ENCODE measurements at regions not wholly inside any gene's neighbourhood (a gene's known extent, or its start where the extent isn't known, plus 50 kb on each side); places are given as distances from the start of the nearest gene placed in this dataset.
"Not testable (repeated sequence)": the region's sequence is repeated elsewhere in the genome, so short reads cannot be mapped to it uniquely, and the experiment has no call there.

DNA sequence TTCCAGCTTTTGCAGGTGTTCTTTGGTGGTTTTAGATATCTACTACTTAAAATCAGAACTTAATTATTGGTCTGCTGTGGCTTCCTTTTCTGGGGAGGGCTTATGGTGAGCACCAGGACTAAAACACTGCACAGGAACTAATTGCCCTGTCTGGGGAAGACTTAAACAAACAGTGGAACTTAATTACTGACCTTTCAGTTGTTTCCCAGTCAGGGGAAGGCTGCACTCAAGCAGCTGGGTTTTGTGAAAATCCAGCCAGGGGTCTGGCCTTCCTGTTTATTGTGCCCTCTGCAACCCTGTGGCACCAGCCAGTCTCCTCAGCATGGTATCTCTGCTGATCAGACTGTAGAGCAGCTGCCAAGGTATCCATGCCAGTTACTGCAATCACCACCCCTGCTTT, 398.2 kb downstream of the ADCYAP1 start:
- DNase-seq: no peak

DNA sequence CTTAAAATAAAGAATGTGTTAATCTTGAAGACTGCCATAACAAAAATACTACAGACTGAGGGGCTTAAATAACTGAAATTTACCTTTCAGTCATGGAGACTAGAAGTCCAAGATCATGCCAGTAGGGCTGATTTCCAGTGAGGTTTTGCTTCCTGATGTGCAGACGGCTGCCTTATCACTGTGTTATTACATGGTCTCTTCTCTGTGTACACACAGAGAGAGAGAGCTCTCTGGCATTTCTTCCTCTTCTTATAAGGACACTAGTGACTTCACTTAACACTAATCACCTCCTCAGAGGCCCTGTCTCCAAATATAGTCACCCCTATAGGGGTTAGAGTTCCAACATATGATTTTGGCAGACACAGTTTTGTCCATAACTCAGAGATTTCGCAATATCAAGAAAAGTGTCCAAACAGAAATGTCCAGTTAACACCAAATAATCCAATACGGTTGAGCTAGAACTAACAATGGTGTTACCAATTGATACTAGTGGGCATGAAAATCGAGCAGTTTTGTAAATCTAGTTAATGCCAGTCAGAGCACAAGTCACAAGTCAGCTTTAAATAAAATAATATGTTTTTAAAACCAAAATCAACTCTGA, 399.8 kb downstream of the ADCYAP1 start:
- no peak for DNase-seq

DNA sequence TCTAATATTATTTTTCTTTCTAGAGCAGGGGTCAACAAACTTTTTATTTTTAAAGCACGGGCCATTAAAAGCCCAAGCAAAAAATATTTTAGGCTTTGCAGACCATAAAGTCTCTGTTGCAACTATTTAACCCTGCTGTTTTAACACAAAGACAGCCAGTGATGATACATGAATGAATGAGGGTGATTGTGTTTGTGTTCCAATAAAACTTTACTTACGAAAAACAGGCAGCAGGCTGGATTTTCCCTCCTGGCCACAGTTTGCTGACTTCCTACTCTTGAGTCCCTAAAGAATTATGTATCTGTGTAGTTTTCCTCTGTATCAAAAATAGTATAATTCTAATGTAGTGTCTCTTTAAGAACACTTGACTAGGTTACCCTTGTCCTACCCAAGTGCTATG, 402.0 kb downstream of the ADCYAP1 start:
- no peak for DNase-seq

GRCh38 chr18:1308686-1309085, 404.0 kb downstream of the ADCYAP1 start:
- DNase-seq: no peak

- DNase-seq: no peak
Observed at GRCh38 chr18:1311376-1311775, 406.7 kb downstream of the ADCYAP1 start.

GRCh38 chr18:1335345-1335744, 430.7 kb downstream of the ADCYAP1 start:
- DNase-seq: not testable (repeated sequence)

DNA sequence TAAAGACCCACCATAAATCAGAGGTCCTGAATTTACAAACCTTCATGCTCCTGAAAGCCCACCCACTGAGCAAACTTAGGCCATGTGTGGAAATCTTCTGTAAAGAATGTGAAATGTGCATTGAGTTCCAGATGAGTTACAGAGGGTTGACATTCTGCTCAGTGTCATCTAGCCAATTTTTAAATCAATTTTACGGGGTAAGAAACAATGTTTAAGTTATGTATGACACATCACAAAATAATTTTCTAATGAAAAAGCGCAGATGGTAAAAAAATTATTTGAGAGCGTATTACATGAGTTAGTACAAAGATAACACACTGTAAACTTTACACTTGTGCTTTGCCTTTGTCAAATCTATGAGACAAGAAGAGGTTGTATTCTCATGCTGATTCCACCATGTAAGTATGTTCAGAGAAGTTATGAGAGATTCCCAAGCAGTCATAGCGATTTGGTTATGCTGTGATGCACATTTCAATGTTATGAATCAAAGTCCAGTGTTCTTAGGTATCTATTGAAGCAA, 446.3 kb downstream of the ADCYAP1 start:
- DNase-seq: no peak

DNA sequence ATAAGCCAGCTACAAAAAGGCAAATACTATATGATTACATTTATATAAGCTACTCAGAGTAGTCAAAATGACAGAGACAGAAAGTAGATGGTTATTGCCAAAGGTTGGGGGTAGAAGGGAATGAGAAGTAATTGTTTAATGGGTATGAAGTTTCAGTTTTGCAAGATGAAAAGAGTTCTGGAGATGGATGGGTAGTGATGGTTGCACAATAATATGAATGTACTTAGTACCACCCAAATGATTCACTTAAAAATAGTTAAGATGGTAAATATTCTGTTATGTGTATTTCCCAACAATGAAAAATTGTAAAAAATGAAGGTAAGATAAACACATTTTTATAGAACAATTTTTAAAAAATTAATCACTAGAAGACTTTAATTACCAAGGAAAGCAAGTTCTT, 448.4 kb downstream of the ADCYAP1 start:
- DNase-seq: no peak

GRCh38 chr18:1357724-1358123, 453.1 kb downstream of the ADCYAP1 start:
- DNase-seq: no peak

DNA sequence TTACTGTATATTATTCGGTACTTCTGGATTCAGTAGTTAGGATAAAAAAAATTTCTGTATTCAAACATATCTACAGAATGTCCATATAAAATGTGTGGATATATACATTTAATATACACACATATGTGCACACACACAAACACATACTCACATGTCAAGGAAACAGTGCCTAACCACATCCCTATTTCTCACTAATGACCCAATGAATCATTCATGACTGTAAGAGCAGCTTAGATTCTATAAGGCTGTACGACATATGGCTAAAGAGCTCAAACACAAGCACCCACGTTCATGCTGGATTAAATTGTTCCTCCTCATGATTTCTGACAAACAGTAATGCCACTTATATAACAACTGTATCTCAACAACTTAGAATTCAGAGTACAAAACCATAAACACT, 457.3 kb downstream of the ADCYAP1 start:
- DNase-seq: no peak

DNA sequence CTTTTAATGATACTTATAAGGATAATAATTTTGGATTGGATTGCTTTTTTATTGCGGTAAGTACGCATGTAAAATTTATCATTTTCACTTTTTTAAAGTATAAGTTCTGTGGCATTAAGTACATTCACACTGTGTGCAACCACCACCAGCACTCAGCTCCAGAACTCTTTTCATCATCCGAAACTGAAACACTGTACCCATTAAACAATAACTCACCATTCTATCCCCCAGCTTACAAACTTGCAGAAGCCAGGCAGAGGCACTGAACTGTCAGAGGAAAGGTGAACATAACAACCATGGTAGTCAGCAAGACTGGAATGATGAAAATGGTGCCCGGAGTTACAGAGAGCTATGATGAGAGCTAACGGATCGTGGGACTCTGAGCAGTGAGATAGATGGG, 465.9 kb downstream of the ADCYAP1 start:
- DNase-seq: no peak

- DNase-seq: no peak
Observed at GRCh38 chr18:1371724-1372123, 467.1 kb downstream of the ADCYAP1 start.

GRCh38 chr18:1383465-1383864, 478.8 kb downstream of the ADCYAP1 start:
- DNase-seq: no peak

DNA sequence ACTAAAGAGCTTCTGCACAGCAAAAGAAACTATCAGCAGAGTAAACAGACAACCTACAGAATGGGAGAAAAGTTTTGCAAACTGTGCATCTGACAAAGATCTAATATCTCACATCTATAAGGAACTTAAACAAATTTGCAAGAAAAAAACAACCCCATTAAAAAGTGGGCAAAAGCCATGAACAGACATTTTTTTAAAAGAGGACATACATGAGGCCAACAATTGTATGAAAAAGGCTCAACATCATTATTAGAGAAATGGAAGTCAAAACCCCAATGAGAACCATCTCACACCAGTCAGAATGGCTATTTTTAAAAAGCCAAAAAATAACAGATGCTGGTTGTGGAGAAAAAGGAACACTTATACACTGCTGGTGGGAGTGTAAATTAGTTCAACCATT, 483.8 kb downstream of the ADCYAP1 start:
- DNase-seq: not testable (repeated sequence)

DNA sequence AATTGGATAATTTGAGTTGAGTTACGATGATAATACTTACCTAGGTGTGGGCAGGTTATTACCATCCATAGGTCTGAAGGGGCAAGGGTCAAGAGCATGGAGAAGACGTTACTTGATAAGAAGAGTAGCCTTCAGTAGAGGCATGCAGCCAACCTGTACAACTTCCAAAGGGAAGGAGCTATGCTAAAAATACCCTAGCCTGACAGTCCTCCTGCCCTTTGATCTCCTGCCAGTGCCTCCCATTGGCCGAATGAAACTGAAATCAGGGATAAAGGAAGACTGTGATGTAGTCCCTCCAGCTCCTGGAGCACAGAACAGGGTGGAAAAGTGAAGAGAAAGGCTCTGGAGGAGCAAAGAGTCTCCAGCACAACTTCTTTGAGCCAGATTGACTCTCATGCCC, 487.4 kb downstream of the ADCYAP1 start:
- no peak for DNase-seq

- no peak for DNase-seq
Observed at GRCh38 chr18:1392865-1393734, 488.4 kb downstream of the ADCYAP1 start.

DNA sequence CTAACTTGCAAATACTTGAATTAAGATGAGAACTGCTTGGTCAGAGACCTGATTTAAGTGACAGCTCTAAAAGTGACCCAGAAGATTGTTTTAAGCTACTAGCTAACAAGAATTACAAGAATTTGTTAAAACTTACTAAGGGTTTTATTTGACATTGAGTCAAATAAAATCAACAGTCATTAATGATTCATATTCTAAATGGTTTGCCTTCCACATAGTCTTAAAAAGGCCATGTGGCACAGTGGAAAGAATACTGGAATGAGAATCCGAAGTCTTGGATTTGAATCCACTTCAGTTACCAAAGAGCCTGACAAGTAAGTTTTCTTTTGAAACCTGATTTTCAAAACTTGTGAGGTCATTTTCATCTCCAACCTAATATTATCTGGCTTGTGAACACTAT, 489.3 kb downstream of the ADCYAP1 start:
- DNase-seq: no peak

- no peak for DNase-seq
Observed at GRCh38 chr18:1394426-1394825, 489.8 kb downstream of the ADCYAP1 start.

DNA sequence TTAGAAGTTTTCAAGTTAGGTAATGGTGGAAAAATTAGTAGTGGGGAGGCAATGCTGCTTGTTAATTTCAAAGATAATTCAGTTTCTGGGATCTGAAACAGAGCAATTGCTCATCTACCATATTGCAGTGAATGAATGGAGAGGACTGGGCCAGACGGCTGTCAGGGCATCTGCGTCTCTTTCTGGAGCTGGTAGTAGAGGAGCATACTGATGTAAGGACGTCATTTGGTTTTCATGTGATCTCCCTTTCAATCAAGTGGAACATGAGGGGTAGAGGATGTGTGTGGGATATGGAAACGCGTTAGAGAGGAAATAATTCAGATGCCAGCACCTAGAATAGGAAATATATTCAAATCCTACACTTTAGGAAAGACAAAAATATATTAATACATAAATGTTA, 490.3 kb downstream of the ADCYAP1 start:
- no peak for DNase-seq

- no peak for DNase-seq
Observed at GRCh38 chr18:1408376-1408775, 503.7 kb downstream of the ADCYAP1 start.

DNA sequence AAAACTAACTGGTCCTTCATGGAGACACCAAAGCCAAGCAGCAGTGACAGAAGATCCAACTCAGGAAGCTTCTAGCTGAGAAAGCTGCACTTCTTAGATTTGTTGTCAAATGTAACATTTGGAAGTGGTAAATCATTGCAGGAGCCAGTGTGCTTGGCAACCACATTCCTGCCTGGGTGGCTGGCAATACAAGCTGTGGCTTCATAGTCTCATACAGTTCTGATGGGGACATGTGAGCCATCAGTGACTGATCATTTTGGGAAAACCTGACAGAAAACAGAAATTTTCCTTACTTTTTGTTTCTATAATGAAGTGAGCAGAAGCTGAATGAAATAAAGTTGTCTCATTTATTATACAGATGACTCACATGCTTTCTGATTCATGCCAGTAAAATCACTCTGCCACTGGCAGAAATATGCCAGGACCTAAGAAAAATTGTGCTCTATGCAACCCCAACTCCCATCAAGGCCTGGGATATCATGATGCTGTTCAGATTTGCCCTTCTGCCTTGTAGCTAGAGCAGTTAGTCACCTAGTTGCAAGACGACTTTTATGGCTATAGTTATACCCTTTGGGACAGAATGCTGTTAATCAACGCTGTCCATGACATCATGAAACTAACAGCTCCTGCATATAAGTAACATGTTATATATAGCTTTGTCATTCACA, 508.1 kb downstream of the ADCYAP1 start:
- DNase-seq: peak; percentile 4

- no peak for DNase-seq
Observed at GRCh38 chr18:1413323-1413675, 508.6 kb downstream of the ADCYAP1 start.

DNA sequence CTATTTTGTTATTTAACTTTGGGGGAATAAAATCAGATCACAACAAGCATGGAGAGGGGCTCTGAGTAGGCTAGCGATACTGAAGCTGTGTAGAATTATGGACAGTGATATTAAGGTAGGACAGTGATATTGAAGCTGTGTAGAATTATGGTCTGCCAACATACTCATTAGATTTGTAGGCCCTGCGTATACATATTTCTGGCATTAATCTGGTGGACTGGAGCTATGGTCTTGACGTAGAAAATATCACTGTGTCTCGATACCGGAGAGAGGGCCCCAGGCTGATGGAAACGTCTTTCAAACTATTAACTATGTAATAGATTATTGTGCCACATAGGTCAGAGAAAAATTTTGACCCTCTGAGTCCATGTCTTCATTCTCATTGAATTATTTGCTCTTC, 511.4 kb downstream of the ADCYAP1 start:
- no peak for DNase-seq

- no peak for DNase-seq
Observed at GRCh38 chr18:1421502-1421901, 516.8 kb downstream of the ADCYAP1 start.
